DMS114 treated with DMSO at 0.1 percent for 48 hours (cell line): ENCODE measurements at regions not wholly inside any gene's neighbourhood (a gene's known extent, or its start where the extent isn't known, plus 50 kb on each side); places are given as distances from the start of the nearest gene placed in this dataset.
"Not testable (repeated sequence)": the region's sequence is repeated elsewhere in the genome, so short reads cannot be mapped to it uniquely, and the experiment has no call there.

Experiments
- DNase-seq: peaks from one replicate; lab custom pipeline; 2025; ENCODE audit not compliant: unreplicated experiment; lab: John Stamatoyannopoulos, UW

- DNase-seq: no peak
Observed at GRCh38 chr1:94304553-94304952, 67.2 kb upstream of the ARHGAP29 start.

GRCh38 chr1:94303005-94303404 lies 65.6 kb upstream of the ARHGAP29 start:
- no peak for DNase-seq

GRCh38 chr1:94302497-94302896 lies 65.1 kb upstream of the ARHGAP29 start:
- DNase-seq: no peak

GRCh38 chr1:94301186-94301585 lies 63.8 kb upstream of the ARHGAP29 start:
- DNase-seq: no peak

GRCh38 chr1:94300731-94301130 lies 63.3 kb upstream of the ARHGAP29 start:
- no peak for DNase-seq

GRCh38 chr1:94299627-94300553 lies 62.5 kb upstream of the ARHGAP29 start:
- DNase-seq: no peak

GRCh38 chr1:94298861-94299260 lies 61.5 kb upstream of the ARHGAP29 start:
- no peak for DNase-seq

- DNase-seq: no peak
Observed at GRCh38 chr1:94296018-94296417, 58.6 kb upstream of the ARHGAP29 start.

- not testable (repeated sequence) for DNase-seq
Observed at GRCh38 chr1:94292978-94293377, 55.6 kb upstream of the ARHGAP29 start.

- DNase-seq: not testable (repeated sequence)
Observed at GRCh38 chr1:94289244-94289643, 51.9 kb upstream of the ARHGAP29 start.
